Esophagus squamous epithelium (tissue), 5 donors: ENCODE measurements at regions not wholly inside any gene's neighbourhood (a gene's known extent, or its start where the extent isn't known, plus 50 kb on each side); places are given as distances from the start of the nearest gene placed in this dataset.

Experiments
- DNase-seq: peaks from one replicate; lab custom pipeline; 2025; lab: John Stamatoyannopoulos, UW
- H3K27ac ChIP-seq, 4 donors: fragments of 200-600 bp; sonication (generic); one replicate each; pipeline ENCODE4 v1.5.1; 2016 to 2019; ENCODE audit warnings: mild to moderate bottlenecking in 1 of 4
- H3K27me3 ChIP-seq, 4 donors: fragments of 200-600 bp; sonication (generic); 1 replicate in 3 of 4; 2 replicates in 1 of 4; pipeline versions ENCODE4 v1.5.1 to v1.6.0; 2017 to 2021; ENCODE audit warnings: antibody characterized with exemption in 1 of 4
- H3K36me3 ChIP-seq, 3 donors: fragments of 200-600 bp; sonication (generic); one replicate each; pipeline ENCODE4 v1.5.1; 2016 to 2019
- H3K4me1 ChIP-seq, 3 donors: fragments of 200-600 bp; sonication (generic); one replicate each; pipeline ENCODE4 v1.5.1; 2017 to 2019
- H3K4me3 ChIP-seq, 4 donors: fragments of 200-600 bp; sonication (generic); 1 replicate in 3 of 4; 2 replicates in 1 of 4; pipeline ENCODE4 v1.5.1; 2016 to 2019; ENCODE audit warnings: mild to moderate bottlenecking in 2 of 4, moderate library complexity in 1 of 4
- H3K9me3 ChIP-seq, 3 donors: fragments of 200-600 bp; sonication (generic); one replicate each; pipeline ENCODE4 v1.5.1; 2016 to 2019
- POLR2A ChIP-seq, 4 donors: fragments of 450-650 bp; IDR thresholded peaks; one replicate each; pipeline ENCODE4 v1.6.1; 2017; ENCODE audit warnings: antibody characterized with exemption in 4 of 4, mild to moderate bottlenecking in 4 of 4, moderate library complexity in 3 of 4
- WGBS, 2 donors: methylation state at CpG; one replicate each; pipeline ENCODE4 v1.1.5; 2018; 5-methylcytosine and 5-hydroxymethylcytosine counted together
- intact Hi-C: fragments of 100-400 bp; cut with DNase I; formaldehyde crosslinking; loops from one replicate; pipeline ENCODE4 v1.15.0; 2022
- TF ChIP-seq, protein P1 (sequence below), 6 experiments: fragments of 450-650 bp in 4 of 6; fragments of 200-600 bp in 2 of 6; sonication (generic) in 2 of 6; IDR thresholded peaks; one replicate each; pipeline ENCODE4 v1.5.1; 2016 to 2019; ENCODE audit warnings: antibody characterized with exemption in 6 of 6, mild to moderate bottlenecking in 4 of 6, moderate library complexity in 4 of 6
- donor health status: DM: yes; HTN: yes; CAD: no.

DNA sequence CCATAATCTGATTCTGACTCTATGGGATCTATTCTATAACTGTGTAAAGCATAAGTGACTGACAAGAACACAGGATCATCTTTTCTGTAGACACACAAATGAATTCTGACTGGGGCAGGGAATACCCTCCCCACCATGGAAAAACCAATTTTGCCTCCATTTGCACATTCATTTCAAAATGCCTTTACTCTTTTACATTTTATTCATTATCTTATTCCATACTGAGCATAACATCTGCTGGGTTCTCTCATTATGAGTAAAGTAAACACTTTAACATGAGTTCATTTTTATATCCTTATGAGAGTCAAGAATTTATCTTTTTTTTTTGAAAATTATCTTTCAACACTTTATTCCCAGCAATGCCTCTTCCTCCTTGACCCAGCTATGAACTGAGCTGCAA lies 163.5 kb downstream of the RNF152 start:
- no peak for DNase-seq
- no peaks in the 10 kb centered on the region for H3K27me3 ChIP-seq
- peaks cover 0 to 8% (median 6%) of the 10 kb centered on the region in 3 donors for H3K4me1 ChIP-seq
- no peak overlapping the region for H3K27ac ChIP-seq
- H3K4me3 ChIP-seq, result no peak overlapping the region
- H3K36me3 ChIP-seq, result no peaks in the 10 kb centered on the region
- TF ChIP-seq, protein P1, sequence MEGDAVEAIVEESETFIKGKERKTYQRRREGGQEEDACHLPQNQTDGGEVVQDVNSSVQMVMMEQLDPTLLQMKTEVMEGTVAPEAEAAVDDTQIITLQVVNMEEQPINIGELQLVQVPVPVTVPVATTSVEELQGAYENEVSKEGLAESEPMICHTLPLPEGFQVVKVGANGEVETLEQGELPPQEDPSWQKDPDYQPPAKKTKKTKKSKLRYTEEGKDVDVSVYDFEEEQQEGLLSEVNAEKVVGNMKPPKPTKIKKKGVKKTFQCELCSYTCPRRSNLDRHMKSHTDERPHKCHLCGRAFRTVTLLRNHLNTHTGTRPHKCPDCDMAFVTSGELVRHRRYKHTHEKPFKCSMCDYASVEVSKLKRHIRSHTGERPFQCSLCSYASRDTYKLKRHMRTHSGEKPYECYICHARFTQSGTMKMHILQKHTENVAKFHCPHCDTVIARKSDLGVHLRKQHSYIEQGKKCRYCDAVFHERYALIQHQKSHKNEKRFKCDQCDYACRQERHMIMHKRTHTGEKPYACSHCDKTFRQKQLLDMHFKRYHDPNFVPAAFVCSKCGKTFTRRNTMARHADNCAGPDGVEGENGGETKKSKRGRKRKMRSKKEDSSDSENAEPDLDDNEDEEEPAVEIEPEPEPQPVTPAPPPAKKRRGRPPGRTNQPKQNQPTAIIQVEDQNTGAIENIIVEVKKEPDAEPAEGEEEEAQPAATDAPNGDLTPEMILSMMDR (IDR thresholded peaks at IDR 0.05), result no peak
- TF ChIP-seq POLR2A (IDR thresholded peaks at IDR 0.05), result no peak
- H3K9me3 ChIP-seq, result no peaks in the 10 kb centered on the region
- intact Hi-C loops, result no loop called here

DNA sequence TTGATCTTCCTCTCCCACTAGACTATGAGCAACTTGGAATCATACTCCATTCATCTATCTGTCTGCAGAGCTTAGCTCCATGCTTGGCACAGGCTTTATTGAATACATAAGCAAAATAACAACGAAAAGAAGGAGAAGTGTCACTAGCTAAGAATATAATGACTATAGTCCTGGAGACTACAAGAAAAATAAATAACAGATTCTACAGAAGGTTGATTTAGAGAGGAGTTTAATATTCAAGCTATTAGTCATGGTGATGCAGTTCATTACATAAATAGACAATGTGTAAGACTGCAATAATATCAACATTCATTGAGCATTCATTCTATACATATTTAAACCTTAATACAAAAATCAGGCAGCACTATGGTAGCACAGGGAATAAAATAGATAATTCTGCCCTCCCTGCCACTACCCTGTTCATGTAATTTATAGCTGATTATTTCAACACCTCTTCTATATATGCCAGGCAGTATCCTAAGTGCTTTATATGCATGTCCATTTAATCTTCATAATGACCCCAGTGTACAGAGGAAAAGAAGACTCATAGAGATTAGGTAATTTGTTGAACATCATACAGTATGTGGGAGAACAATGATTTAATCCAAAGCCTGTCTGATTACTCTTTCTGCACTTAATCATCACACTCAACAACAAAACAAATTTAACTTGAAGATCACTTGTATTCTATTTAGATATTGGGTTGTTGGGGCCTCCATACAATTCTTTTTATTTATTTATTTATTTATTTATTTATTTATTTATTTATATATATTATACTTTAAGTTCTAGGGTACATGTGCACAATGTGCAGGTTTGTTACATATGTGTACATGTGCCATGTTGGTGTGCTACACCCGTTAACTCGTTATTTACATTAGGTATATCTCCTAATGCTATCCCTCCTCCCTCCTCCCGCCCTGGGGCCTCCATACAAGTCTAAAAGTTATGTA lies 165.3 kb downstream of the RNF152 start:
- DNase-seq, result no peak
- TF ChIP-seq, protein P1 (IDR thresholded peaks at IDR 0.05), result no peak
- no peak for TF ChIP-seq POLR2A (IDR thresholded peaks at IDR 0.05)
- WGBS, 2 donors, result 64 to 74% methylated on average over 4 of the region's 4 CpGs
- Histone ChIP-seq H3K4me1 (no peaks in the 10 kb centered on the region), H3K36me3 (no peaks in the 10 kb centered on the region), H3K9me3 (no peaks in the 10 kb centered on the region), H3K27me3 (no peaks in the 10 kb centered on the region), H3K4me3 (no peak overlapping the region), H3K27ac (no peak overlapping the region)
- intact Hi-C loops, result no loop called here

DNA sequence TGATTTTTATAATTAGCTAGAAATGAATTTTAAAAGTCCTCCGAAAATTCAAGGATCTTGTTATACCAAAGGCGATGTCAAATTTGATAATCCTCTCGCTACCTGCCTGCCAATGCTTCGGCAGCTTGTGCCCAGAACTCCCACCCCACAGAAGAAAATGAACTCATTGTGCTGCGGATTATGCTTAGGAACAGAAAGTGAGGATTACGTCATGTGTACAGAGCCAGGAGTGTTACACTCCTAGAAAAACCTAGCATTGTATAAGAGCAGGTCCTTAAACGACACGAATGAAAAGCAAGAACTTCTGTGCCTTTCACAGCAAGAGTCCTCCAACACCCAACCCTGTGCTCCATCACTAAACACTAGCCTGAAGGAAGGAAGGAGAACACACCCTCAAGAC lies 168.3 kb downstream of the RNF152 start:
- TF ChIP-seq, protein P1 (IDR thresholded peaks at IDR 0.05), result no peak
- TF ChIP-seq POLR2A (IDR thresholded peaks at IDR 0.05), result no peak
- peaks cover 0 to under 1% (median 0%) of the 10 kb centered on the region in 4 donors for H3K27me3 ChIP-seq
- 71 to 78% methylated on average over 8 of the region's 8 CpGs for WGBS, 2 donors
- H3K4me3 ChIP-seq, result no peak overlapping the region
- no peaks in the 10 kb centered on the region for H3K36me3 ChIP-seq
- intact Hi-C loops, result no loop called here
- no peaks in the 10 kb centered on the region for H3K4me1 ChIP-seq
- DNase-seq, result no peak
- no peak overlapping the region for H3K27ac ChIP-seq
- no peaks in the 10 kb centered on the region for H3K9me3 ChIP-seq

DNA sequence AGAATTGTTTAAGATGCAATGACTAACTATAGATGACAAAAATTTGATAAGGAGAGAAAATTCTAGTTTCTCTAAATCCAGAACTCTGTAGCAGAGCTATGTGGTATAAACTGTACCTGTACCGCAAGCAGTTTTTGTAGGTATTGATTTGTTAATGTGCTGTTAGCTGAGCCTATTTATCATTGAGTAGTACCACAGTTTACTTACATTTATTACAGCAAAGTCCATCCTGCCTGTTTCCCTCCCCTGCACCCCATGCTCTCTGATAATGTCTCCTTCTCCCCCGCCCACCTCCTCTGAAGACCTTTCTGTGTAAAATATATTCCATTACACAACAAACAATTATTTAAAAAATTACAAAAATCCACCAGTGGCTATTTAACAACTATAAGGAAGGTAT lies 170.6 kb downstream of the RNF152 start:
- intact Hi-C loops, result no loop called here
- no peaks in the 10 kb centered on the region for H3K36me3 ChIP-seq
- H3K4me3 ChIP-seq, result no peak overlapping the region
- no peaks in the 10 kb centered on the region for H3K4me1 ChIP-seq
- H3K27me3 ChIP-seq, result peaks cover 0 to 3% (median 0%) of the 10 kb centered on the region in 4 donors
- TF ChIP-seq POLR2A (IDR thresholded peaks at IDR 0.05), result no peak
- TF ChIP-seq, protein P1 (IDR thresholded peaks at IDR 0.05), result no peak
- no peak for DNase-seq
- WGBS, 2 donors, result 89 to 98% methylated on average over 2 of the region's 2 CpGs
- H3K9me3 ChIP-seq, result no peaks in the 10 kb centered on the region
- H3K27ac ChIP-seq, result no peak overlapping the region

DNA sequence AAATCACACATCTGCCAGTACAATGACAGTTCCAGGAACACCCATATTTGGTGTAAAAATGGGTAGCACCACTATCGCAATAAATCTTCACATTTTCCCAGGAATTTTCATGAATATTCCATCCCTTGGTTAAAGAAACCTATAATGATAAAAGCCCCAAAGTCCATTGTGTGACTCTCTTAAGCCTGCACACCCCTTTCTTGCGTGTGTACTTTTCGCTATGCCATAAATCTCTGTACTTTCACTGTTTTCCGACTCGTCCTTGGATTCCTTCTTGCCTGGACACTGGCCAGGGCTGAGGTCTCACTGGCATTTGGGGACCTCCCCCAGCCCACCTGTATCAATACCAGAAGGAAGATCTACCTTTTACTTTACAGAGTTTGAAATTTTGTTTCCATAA lies 172.3 kb downstream of the RNF152 start:
- DNase-seq, result no peak
- WGBS, 2 donors, result 81% methylated on average over 5 of the region's 5 CpGs
- intact Hi-C loops, result no loop called here
- Histone ChIP-seq H3K36me3 (no peaks in the 10 kb centered on the region), H3K4me3 (no peak overlapping the region), H3K27ac (no peak overlapping the region), H3K9me3 (no peaks in the 10 kb centered on the region), H3K27me3 (peaks cover 0 to 3% (median 0%) of the 10 kb centered on the region in 4 donors), H3K4me1 (no peaks in the 10 kb centered on the region)
- TF ChIP-seq, protein P1 (IDR thresholded peaks at IDR 0.05), result no peak
- TF ChIP-seq POLR2A (IDR thresholded peaks at IDR 0.05), result no peak
